Uterus (tissue), 2 donors: ENCODE measurements at regions not wholly inside any gene's neighbourhood (a gene's known extent, or its start where the extent isn't known, plus 50 kb on each side); places are given as distances from the start of the nearest gene placed in this dataset.

Experiments used
- CTCF ChIP-seq, 4 experiments: fragments of 200-600 bp in 2 of 4; fragments of 450-650 bp in 2 of 4; sonication (generic) in 2 of 4; IDR thresholded peaks; one replicate each; pipeline ENCODE4 v1.5.1; 2016 to 2019; ENCODE audit warnings: antibody characterized with exemption in 4 of 4, mild to moderate bottlenecking in 2 of 4, moderate library complexity in 1 of 4
- POLR2A ChIP-seq, 2 donors: fragments of 450-650 bp; IDR thresholded peaks; one replicate each; pipeline ENCODE4 v1.6.1; 2016; ENCODE audit warnings: antibody characterized with exemption in 2 of 2, mild to moderate bottlenecking in 1 of 2, moderate library complexity in 1 of 2

- TF ChIP-seq CTCF (IDR thresholded peaks at IDR 0.05), result no peak
- no peak for TF ChIP-seq POLR2A (IDR thresholded peaks at IDR 0.05)
Measured at GRCh38 chr4:19104176-19104575, 1082.6 kb upstream of the LCORL start.
